Stimulated activated naive CD4-positive, alpha-beta T cell (primary cell): ENCODE measurements at regions not wholly inside any gene's neighbourhood (a gene's known extent, or its start where the extent isn't known, plus 50 kb on each side); places are given as distances from the start of the nearest gene placed in this dataset.
"Not testable (repeated sequence)": the region's sequence is repeated elsewhere in the genome, so short reads cannot be mapped to it uniquely, and the experiment has no call there.

Experiments
- DNase-seq, 6 experiments: peaks; one replicate each; lab custom pipeline; 2025; lab: John Stamatoyannopoulos, UW

DNA sequence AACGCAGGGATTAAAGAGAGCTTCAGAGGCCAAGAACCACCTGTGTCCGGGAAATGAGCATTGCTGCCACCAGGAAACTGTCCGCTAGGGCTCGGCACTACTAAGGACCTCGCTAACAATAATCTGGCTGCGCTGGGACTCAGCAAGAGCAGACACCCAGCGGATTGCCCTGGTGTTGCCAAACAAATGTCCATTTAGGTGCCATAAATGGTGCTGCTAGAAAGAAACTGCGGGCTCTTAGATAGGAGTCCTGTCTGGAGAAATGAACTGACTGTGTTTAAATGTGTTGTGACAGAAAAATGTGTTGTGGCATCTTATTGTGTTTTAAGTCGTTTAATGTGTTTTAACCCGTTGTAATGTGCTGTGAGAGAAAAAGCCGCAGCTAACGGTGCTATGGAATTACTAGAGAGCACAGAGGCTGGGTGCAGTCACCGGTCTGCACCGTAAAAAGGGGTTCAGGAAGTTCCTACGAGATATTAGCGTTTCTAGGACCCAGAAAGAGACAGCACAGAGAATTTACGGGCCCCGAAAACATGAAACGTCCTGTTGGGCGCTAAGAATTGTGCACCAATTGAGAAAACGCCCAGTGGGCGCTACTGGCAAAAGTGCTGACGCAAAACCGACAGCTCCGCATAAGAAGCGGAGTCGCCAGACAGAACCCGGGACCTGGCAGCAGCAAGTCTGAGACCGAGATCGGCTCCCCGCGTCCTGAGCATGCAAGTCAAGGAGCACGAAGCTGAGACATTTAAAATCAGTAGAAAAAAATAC, 90.6 kb downstream of the ANXA2R start:
- DNase-seq, result peak; percentile 26 to 76 (median 50)

DNA sequence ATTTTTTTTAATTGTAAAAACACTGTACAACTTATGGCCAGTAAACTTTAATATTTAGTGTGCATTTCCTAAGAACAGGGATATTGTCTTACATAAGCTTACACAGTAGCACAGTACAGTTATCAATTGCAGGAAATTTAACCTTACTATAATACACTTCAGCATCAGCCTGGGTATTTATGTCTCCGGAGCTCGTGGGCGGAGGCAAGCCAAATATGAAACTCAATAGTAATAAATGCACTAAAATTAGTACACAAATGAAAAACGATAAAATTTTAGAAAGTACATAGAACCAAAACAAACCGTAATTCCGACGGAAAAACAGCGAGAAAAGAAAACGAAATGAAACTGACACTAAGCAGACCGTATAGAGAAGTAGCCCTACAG, 91.2 kb downstream of the ANXA2R start:
- DNase-seq, result peak in 1 of 6 experiments; percentile 37

DNA sequence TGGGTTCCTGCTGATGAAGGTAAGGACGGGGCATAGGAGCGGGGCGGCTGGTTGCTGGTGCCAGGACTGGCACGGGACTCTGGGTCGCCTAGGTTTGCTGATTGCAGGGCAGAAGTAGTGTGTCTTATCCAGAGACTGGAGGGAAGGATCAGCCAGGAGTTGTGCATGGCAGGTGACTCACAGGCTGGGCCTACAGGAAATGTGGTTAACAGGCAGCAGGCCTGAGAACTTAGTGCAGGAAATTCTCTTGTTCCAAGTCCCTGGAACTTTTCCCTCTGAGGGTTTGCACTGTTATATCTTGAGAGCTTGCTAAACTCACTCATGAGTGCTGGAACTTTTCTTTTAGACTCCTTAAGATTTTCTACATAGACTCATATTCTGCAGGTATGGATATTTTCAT, 95.1 kb downstream of the ANXA2R start:
- DNase-seq, result no peak

DNA sequence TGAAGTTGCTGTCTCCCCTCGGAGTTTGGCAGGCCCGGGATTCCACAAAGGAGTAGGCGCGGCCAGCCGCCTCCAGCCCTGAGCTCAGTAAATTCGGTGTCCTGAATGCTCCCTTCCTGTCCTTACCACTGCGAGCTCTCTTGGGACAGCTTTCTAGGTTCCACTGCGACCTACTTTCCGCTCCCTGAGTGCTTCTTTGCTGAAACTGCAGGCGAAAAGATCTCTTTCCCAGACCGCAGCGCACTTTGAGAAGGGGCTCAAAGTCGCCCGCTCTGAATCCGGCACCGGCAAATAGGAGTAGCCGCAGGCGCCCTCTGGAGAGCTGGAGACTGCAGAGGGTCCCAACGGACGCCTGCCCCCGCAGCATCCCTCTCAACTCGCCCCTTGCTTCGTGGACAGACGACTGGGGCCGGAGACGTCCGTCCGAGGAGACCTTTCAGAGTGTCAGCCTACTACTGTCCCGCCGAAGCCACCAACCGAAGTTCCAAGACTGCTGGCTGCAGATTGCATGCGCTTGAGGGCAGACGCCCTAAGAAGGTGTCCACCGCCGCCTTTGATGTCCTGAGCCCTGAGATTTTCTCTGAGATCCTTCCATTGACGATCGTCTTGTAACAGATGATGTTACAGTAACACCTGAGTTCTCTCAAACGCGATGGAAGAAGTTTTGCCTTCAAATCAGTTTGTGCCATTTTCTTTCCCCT, 96.0 kb downstream of the ANXA2R start:
- DNase-seq, result peak in 2 of 6 experiments; percentile 7 to 39

DNA sequence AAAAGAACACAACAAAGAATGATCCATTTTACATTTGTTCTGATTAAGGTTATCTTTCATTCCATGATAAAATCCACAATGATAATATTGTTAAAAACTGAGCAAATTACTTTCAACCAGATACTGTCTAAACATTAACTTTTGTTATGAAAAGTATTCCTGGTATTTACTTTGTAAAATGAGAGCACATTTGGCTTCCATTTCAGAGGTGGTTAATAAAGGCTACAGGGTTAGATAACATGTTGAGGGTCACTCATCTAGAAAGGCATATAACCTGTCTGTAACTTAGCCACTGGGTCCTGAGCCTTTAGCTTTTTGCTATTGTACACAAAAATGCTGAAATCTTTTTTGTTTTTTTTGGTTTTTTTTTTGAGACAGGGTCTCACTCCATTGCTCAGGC, 99.3 kb downstream of the ANXA2R start:
- no peak for DNase-seq

DNA sequence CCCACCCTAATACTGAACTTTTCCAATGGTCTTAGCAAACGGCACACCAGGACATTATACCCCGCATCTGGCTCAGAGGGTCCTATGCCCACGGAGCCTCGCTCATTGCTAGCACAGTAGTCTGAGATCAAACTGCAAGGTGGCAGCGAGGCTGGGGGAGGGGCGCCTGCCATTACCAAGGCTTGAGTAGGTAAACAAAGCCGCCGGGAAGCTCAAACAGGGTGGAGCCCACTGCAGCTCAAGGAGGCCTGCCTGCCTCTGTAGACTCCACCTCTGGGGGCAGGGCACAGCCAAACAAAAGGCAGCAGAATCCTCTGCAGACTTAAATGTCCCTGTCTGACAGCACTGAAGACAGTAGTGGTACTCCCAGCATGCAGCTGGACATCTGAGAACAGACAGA, 108.1 kb downstream of the ANXA2R start:
- not testable (repeated sequence) for DNase-seq

DNA sequence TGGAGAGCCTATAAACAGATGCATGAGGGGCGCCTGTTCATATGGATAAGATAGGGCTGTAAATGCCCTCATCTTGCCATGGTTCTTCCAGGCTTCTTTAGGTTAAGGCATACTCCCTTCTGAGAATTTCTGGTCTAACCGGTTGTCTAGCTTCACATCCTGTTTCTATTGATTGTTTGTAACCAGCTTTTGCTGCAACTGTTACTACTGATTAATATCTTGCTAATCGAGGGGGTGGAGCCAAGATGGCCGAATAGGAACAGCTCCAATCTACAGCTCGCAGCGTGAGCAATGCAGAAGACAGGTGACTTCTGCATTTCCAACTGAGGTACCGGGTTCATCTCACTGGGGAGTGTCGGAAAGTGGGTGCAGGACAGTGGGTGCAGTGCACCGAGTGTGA, 108.7 kb downstream of the ANXA2R start:
- not testable (repeated sequence) for DNase-seq

DNA sequence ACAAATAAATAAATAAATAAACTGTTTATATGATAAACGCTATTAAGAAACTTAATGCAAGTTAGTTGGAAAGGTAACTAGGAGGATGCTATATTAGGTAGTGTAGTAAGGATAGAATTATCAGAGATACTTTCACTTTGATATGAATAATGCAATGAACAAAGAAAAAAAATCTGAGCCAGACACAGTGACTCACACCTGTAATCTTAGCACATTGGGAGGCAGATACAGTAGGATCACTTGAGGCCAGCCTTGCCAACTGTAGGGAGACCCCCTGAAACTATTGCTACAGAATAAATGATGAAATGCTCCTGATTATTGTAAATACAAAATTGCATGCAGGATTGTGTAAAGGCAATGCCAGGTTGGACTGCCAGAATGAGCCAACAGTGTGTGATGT, 109.2 kb downstream of the ANXA2R start:
- no peak for DNase-seq

DNA sequence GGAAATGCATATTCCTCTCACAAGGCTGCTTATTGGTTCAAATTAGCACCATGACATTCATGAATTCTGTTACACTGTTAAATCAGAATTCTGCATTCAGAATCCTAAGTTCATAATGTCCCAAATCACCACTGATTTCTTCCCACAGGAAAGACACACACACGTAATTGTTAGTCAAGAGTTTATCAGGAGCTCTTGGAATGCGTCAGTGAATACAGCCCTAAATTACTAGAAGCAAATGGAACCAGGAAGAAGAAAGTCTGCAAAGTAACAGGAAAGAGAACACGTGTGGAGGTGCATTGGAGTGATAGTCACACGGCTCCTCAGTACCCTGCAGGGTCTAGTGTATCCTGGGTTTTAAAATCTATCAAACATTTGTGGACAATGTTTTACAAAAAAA, 110.2 kb downstream of the ANXA2R start:
- no peak for DNase-seq

DNA sequence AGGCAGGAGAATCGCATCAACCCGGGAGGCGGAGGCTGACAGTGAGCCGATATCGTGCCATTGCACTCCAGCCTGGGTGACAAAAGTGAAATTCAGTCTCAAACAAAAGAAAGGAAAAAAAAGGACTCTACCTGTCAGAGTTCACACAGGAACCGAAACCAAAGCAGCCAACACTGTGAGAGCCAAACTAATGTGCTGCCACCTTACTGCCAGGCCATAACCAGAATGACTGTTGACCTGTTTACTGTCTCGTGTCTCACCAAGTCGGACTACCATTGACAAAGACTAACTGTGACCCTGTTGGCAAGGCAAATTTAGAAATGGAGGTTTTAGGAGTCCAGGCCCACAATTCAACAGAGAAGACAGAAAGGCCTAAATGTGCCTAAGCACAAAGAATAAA, 112.4 kb downstream of the ANXA2R start:
- no peak for DNase-seq

DNA sequence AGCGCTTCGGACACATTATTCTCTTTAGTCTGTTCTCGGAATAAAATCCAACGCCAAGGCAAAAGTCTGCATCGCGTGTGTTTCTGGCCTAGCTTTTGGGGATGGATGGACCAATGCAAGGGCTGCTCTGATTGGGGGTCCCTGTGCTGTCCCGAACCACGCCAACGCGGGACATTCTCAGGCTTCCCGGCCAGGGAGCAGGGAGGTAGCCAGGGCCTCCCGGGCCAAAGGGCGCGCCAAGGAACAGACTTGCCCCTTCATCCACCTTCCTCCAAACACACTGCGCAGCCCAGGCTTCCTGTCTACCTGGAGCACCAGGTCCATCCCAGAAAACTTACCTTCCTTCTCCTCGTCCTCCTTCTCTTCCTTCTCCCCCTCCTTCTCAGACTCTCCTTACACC, 113.0 kb upstream of the SELENOP start:
- DNase-seq, result no peak

DNA sequence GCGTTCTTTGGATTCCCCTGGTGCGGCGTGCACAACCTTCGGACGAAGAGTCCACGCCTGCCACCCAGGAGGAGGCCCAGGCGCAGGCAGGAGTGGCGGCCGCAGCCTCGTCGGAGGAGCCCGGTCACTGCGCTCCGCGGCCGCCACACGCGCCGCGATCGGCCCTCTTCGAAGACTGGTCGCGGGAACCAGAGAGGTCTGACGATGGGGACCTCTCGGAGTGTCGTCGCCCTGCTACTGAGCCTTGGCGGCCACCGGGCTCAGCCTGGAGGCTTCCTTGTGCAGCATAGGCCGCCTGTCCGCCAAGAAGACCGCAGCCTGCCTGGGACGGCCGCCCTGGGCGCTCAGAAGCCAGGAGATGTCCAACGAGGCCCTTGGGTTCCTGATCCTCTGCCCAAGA, 112.5 kb upstream of the SELENOP start:
- DNase-seq, result no peak

DNA sequence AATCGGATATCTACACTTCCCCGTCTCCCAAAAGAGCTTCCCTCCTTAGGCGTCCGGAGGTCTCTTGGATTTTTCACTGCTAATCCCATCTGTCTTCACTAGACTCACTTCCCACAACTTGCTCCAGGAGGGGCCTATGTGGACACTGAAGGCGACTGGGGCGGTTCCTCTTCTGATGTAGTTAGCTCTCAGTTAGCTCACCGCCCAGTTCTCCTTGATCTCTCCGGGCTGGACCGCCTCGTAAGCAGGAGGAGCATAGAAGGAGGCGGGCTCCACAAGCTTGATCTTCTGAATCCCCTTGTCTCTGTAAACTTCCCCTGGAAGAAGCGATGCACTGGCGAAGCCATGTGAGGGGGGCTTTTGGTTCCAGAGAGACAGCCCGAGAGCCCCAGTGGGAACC, 112.0 kb upstream of the SELENOP start:
- no peak for DNase-seq

DNA sequence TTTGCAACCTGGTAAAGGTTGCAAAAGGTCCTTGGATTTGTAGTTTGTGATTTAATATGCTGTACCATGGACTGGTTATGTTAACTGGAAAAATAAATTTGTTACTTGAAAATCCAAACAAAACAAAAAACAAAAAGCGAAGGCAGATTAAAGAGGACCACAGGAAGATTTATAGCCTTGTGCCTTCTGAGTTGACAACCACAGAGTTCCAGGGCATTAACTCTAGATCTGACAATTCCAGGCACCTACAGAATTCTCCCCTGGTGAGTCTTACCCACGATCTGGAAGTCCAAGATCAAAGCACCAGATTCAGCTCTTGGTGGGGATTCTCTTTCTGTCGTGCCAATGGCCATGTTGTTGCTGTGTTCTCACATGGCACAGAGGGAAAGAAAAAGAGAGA, 107.9 kb upstream of the SELENOP start:
- no peak for DNase-seq

DNA sequence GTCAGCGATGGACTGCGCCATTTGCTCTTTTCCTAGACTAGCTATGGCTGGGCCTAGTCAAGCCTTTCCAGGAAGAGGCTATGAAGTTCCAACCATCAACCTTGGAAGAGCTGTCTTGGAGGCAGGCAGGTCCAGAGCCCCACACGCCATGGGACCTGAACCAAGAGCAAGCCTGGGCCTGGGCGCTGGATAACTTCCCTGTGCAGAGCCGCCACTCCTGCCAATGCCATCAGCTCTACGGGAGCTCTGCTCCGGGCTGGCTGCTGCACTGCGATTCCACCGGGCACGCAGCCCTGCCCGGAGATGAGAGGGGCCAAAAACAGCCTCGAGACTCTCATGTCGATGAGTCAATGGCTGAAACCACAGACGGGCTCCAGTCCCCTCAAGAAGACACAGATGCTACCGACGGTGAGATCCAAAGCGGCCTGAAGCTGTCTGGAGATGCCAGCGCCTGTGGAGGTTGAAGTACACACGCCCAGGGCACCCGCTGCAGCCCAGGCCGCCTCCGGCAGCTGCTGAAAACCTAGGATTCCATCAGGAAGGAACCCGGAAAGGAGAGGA, 103.7 kb upstream of the SELENOP start:
- DNase-seq, result no peak

DNA sequence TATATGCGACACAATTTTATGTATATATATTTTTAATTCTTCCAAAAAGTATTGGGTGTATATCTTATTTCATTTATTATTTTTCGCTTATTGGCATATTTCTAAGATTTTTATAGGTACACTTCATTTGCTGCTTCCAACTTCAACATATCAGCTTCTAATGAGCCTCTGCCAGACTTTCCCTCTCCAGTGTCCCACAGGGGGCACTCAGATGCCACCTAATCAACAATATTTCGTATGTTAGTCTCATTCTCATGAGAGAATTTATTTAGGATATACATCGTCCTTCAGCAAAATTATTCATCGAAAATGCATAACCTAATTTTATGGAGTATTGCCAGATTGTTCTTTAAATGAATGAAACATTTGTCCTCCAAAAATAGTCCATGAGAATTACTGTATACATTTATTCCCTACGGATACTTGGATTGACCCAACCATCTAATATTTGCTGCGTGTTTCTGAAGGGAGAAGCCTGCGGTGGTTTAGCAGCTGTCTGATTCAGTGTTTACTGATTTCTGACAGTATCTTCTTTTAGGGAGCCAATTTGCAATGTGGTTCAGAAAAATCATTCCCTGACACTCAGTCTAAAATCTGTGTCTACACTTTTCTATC, 100.6 kb upstream of the SELENOP start:
- peak in 5 of 6 experiments; percentile 18 to 68 (median 30) for DNase-seq

DNA sequence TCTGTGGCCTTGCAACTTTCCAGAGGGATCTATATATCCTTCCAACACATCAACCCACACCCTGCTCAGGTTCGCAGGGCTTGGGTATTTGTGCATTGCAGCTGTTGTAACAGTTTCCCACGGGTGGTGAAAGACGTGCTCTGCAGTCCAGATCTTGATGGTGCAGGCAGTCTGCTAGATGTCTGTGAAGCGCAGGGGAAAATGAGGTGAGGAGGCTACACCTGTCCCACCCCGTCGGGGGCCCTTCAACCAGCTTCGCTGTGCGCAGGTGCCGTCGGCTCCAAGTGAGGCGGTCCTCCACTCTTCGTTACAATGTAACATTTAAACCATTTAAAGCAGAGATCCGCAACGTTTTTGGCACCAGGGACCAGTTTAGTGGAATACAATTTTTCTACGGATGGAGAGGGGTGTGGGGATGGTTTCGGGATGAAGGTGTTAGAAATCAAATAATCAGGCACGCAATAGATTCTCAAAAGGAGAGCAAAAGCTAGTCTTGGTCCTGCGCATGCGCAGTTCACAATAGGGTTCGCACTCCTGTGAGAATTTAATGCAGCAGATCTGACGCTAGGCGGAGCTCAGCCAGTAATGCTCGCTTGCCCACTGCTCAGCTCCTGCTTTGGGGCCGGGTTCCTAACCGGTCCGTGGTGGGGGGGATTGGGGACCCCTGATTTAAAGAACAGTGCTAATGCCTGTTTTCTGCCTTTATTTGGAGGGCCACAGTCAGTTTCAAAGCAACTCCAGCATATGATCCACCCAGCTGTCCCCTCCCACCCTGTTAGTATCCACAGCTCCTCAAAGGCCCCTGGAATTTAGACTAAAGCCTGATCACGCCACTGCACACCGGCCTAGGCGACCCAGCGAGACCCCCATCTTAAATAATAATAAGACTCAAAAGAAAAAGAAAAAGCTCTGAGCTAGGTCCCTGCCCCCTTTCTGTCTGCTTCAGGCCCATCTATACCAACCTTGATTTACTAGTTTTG, 97.1 kb upstream of the SELENOP start:
- peak; percentile 76 to 91 (median 88) for DNase-seq

DNA sequence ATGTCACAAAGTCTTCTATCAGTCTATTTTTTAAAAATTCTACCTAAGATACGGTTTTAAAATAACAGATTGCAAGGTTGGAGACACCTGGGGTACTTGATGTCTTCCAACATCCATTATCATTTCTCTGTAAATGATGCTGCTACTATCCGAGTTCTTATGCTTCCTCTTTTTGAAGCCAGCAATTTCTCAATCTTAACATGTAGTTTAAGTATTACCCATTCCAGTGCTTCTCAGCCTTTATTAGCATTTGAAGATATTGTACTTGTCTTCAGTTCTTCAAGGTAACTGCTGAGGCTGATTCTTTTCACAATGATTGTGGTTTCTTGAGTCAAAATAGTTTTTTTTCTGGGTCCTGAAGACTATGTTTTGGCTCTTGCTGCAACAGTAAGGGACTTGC, 96.4 kb upstream of the SELENOP start:
- DNase-seq, result no peak

DNA sequence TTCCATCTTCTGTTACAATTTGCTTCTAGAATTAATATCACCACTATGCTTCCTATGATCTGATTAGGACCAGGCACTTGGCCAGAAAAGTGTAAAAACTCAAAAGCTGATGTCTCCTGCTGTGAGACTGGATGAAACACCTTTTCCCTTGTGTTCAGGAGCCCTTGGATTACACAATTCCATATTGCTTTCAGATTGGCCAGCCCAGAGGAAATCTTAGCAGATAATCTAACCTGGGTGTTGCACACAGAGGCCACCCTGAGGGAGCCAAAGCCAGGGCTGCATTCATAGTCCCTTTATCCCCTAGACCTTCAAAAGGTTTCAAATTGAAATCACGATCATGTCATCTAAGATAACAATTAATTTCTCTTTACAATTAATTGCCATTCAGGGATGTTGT, 94.1 kb upstream of the SELENOP start:
- no peak for DNase-seq

DNA sequence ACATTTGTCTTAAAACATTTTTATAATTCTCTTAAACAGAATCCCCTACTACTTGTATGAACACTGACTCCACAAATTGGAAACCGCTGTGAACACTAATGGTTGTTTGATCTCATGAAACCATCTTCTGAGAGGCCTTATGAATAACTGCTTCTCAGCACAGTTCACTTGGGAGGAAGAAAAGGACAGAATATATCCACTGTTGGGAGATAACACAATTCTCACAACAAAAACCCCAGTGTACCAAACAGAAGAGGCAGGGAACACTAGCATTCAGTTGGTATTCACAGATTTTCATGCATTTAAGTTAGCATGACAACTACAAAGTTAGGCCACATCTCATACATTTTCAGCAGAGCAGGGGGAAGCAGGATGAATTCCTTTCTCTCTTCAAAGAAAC, 89.0 kb upstream of the SELENOP start:
- no peak for DNase-seq

DNA sequence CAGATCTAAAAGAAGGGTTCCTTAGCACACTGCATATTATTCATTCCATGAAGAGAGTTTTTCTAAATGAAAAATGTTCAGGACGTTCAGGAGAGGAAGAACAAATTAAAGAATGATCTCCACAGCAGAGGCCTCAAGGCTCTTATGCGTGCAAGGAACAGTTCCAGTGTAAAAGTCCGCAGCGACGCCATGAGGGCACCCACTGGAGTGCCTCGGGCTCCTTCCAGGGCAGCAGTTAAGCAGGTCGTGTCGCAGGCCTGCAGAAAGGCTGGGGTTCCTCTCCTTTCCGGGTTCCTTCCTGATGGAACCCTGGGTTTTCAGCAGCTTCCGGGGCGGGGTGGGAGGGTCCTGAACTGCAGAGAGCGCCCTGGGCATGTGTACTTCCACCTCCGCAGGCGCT, 87.1 kb upstream of the SELENOP start:
- DNase-seq, result no peak

DNA sequence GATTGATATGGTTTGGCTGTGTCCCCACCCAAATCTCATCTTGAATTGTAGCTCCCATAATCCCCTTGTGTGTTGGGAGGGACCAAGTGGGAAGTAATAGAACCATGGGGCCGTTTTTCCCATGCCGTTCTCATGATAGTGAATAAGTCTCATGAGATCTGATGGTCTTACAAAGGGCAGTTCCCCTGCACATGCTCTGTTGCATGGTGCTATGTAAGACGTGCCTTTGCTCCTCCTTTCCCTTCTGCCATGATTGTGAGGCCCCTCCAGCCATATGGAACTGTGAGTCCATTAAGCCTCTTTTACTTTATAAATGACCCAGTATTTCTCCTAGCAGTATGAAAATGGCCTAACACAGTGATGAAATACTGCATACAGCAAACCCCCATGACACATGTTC, 84.8 kb upstream of the SELENOP start:
- DNase-seq, result no peak
